ENCODE measurements at regions not wholly inside any gene's neighbourhood (a gene's known extent, or its start where the extent isn't known, plus 50 kb on each side); places are given as distances from the start of the nearest gene placed in this dataset.

GRCh38 chr6:74369556-74369993 lies 673.6 kb downstream of the CD109 start:
- Histone ChIP-seq H4K20me1 (ENCODE audit: insufficient read depth, low read length) (no peaks in the 10 kb centered on the region), H3K36me3 (ENCODE audit: insufficient read depth, low read length) (no peaks in the 10 kb centered on the region), H3K27me3 (ENCODE audit: insufficient read depth, low read length) (no peaks in the 10 kb centered on the region), H2AFZ (ENCODE audit: low read length) (no peak overlapping the region), H3K4me2 (ENCODE audit: insufficient read depth, low read length) (peak overlapping the region; percentile 53), H3K27ac (ENCODE audit: low read depth, low read length) (peak overlapping the region; percentile 77), H3K4me1 (ENCODE audit: insufficient read depth, low read length) (peaks cover 17% of the 10 kb centered on the region), H3K9me3 (ENCODE audit: low read depth, low read length) (no peaks in the 10 kb centered on the region), H3K4me3 (ENCODE audit: insufficient read depth, low read length) (no peak overlapping the region), H3K79me2 (ENCODE audit: insufficient read depth, low read length) (no peaks in the 10 kb centered on the region)
- no peak for DNase-seq (ENCODE audit: insufficient read length, low spot score, missing footprints)
- TF ChIP-seq CTCF (IDR thresholded peaks at IDR 0.05; ENCODE audit: extremely low read depth, low read depth, low read length), result no peak

GRCh38 chr6:74368746-74369145 lies 672.7 kb downstream of the CD109 start:
- Histone ChIP-seq H3K4me1 (ENCODE audit: insufficient read depth, low read length) (peaks cover 17% of the 10 kb centered on the region), H3K36me3 (ENCODE audit: insufficient read depth, low read length) (no peaks in the 10 kb centered on the region), H3K27me3 (ENCODE audit: insufficient read depth, low read length) (no peaks in the 10 kb centered on the region), H3K4me3 (ENCODE audit: insufficient read depth, low read length) (no peak overlapping the region), H3K79me2 (ENCODE audit: insufficient read depth, low read length) (no peaks in the 10 kb centered on the region), H3K9me3 (ENCODE audit: low read depth, low read length) (no peaks in the 10 kb centered on the region), H4K20me1 (ENCODE audit: insufficient read depth, low read length) (no peaks in the 10 kb centered on the region), H3K27ac (ENCODE audit: low read depth, low read length) (peak overlapping the region; percentile 77), H2AFZ (ENCODE audit: low read length) (no peak overlapping the region), H3K4me2 (ENCODE audit: insufficient read depth, low read length) (no peak overlapping the region)
- no peak for TF ChIP-seq CTCF (IDR thresholded peaks at IDR 0.05; ENCODE audit: extremely low read depth, low read depth, low read length)
- no peak for DNase-seq (ENCODE audit: insufficient read length, low spot score, missing footprints)

GRCh38 chr6:74366634-74367033 lies 670.6 kb downstream of the CD109 start:
- H4K20me1 ChIP-seq (ENCODE audit: insufficient read depth, low read length), result no peaks in the 10 kb centered on the region
- H3K4me2 ChIP-seq (ENCODE audit: insufficient read depth, low read length), result no peak overlapping the region
- TF ChIP-seq CTCF (IDR thresholded peaks at IDR 0.05; ENCODE audit: extremely low read depth, low read depth, low read length), result no peak
- no peaks in the 10 kb centered on the region for H3K79me2 ChIP-seq (ENCODE audit: insufficient read depth, low read length)
- no peaks in the 10 kb centered on the region for H3K27me3 ChIP-seq (ENCODE audit: insufficient read depth, low read length)
- no peaks in the 10 kb centered on the region for H3K9me3 ChIP-seq (ENCODE audit: low read depth, low read length)
- peak overlapping the region; percentile 3 for H3K27ac ChIP-seq (ENCODE audit: low read depth, low read length)
- H2AFZ ChIP-seq (ENCODE audit: low read length), result no peak overlapping the region
- peak; percentile 19 for DNase-seq (ENCODE audit: insufficient read length, low spot score, missing footprints)
- no peak overlapping the region for H3K4me3 ChIP-seq (ENCODE audit: insufficient read depth, low read length)
- H3K36me3 ChIP-seq (ENCODE audit: insufficient read depth, low read length), result no peaks in the 10 kb centered on the region
- peaks cover 17% of the 10 kb centered on the region for H3K4me1 ChIP-seq (ENCODE audit: insufficient read depth, low read length)

GRCh38 chr6:74362391-74362790 lies 666.4 kb downstream of the CD109 start:
- no peak for DNase-seq (ENCODE audit: insufficient read length, low spot score, missing footprints)
- no peaks in the 10 kb centered on the region for H3K9me3 ChIP-seq (ENCODE audit: low read depth, low read length)
- H3K27ac ChIP-seq (ENCODE audit: low read depth, low read length), result no peak overlapping the region
- no peaks in the 10 kb centered on the region for H3K36me3 ChIP-seq (ENCODE audit: insufficient read depth, low read length)
- H3K27me3 ChIP-seq (ENCODE audit: insufficient read depth, low read length), result no peaks in the 10 kb centered on the region
- H3K79me2 ChIP-seq (ENCODE audit: insufficient read depth, low read length), result no peaks in the 10 kb centered on the region
- peaks cover 3% of the 10 kb centered on the region for H3K4me1 ChIP-seq (ENCODE audit: insufficient read depth, low read length)
- H3K4me2 ChIP-seq (ENCODE audit: insufficient read depth, low read length), result no peak overlapping the region
- H4K20me1 ChIP-seq (ENCODE audit: insufficient read depth, low read length), result no peaks in the 10 kb centered on the region
- H2AFZ ChIP-seq (ENCODE audit: low read length), result no peak overlapping the region
- TF ChIP-seq CTCF (IDR thresholded peaks at IDR 0.05; ENCODE audit: extremely low read depth, low read depth, low read length), result no peak
- H3K4me3 ChIP-seq (ENCODE audit: insufficient read depth, low read length), result no peak overlapping the region

Data from osteoblast (primary cell).